Activated naive CD4-positive, alpha-beta T cell treated with anti-CD3 and anti-CD28 coated beads, Interleukin-2, amount 50 U/mL, for 72 hours (primary cell): ENCODE measurements at regions not wholly inside any gene's neighbourhood (a gene's known extent, or its start where the extent isn't known, plus 50 kb on each side); places are given as distances from the start of the nearest gene placed in this dataset.

Experiments
- ATAC-seq, 2 donors: fragments of 150-1000 bp; cut with Tn5 transposase; 2 replicates each; pipeline ENCODE4 v1.10.0; 2021; ENCODE audit warnings: mild to moderate bottlenecking in 2 of 2, moderate library complexity in 2 of 2
- DNase-seq, 2 donors: peaks; one replicate each; pipeline ENCODE4 v3.0.0; 2021 to 2022; ENCODE audit warnings: low spot score in 2 of 2
- H3K27ac Mint-ChIP-seq, 2 donors: one replicate each; pipeline ENCODE4 v1.8.0; 2022; ENCODE audit warnings: mild to moderate bottlenecking in 2 of 2, mixed read lengths in 2 of 2
- H3K36me3 Mint-ChIP-seq, 2 donors: one replicate each; pipeline ENCODE4 v1.8.0; 2022; ENCODE audit warnings: mixed read lengths in 2 of 2
- H3K9me3 Mint-ChIP-seq, 2 donors: one replicate each; pipeline ENCODE4 v1.8.0; 2022; ENCODE audit warnings: mixed read lengths in 2 of 2

DNA sequence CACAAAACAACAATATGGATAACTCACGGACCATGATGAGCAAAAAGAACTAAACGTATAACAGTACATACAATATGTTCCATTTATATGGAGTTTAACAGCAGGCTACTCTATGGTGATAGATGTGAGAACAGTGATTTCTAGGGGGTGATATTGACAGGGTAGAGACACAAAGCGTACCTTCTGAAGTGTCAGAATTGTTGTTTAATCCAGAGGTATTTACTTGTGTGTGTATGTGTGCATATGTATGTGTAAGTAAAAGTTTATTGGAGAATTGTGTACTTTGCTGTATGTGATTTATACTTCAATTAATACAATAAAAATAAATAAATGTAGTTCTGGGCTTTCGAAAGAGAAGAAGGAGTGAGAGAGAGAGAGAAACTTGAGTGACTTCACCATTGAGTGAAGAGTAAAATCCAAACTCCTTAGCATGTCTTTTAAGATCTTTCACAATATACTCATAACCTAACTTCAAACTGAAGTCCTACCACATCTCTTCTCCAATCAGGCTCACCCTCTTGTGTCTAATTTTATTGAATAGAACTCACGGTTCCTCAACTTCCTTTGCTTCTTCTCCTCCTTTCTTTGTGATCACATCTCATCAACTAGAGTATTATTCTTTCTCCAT is 126.0 kb upstream of the KLF7 start:
- Mint-ChIP-seq H3K9me3 (peaks cover 0 to 19% of the 10 kb centered on the region in 2 donors), H3K36me3 (peaks cover 6 to 11% of the 10 kb centered on the region in 2 donors), H3K27ac (peak overlapping the region in 1 of 2 donors; percentile 50)
- DNase-seq = no peak
- ATAC-seq = peak; percentile 64 to 88

DNA sequence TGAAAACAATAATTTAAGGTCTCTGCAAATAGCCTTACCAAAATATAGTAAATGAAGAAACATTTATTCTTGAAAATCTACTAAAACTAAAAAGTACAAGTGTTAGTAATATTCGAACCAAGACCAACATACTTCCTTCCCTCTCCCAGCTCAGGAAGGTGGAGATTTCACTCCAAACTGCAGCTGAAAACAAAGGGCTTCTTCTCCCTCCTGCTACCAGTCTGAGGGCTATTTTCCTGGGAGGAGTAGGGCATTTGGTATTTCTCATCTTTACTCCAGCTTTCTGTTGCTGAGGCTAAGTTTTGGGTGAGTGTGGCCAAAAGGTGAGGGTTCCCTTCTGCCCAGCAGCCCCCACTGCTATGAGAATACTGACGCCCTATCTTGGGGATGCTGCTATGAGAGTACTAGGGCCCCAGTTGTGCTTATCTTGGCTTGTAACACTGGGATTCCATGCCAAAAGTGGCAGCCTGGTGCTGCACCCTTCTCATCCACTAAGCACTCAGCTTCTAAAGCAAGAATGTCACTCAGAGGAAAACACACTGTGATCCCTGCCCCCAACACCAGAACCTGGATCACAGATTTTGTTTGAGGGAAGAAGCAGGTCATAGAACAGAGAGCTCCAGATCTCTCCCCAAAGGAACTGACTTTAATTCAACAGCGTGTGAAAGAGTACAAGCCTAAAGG is 130.7 kb upstream of the KLF7 start:
- no peak for DNase-seq
- peaks cover 5 to 10% of the 10 kb centered on the region in 2 donors for H3K36me3 Mint-ChIP-seq
- peaks cover 0 to 11% of the 10 kb centered on the region in 2 donors for H3K9me3 Mint-ChIP-seq
- no peak overlapping the region for H3K27ac Mint-ChIP-seq
- no peak for ATAC-seq

DNA sequence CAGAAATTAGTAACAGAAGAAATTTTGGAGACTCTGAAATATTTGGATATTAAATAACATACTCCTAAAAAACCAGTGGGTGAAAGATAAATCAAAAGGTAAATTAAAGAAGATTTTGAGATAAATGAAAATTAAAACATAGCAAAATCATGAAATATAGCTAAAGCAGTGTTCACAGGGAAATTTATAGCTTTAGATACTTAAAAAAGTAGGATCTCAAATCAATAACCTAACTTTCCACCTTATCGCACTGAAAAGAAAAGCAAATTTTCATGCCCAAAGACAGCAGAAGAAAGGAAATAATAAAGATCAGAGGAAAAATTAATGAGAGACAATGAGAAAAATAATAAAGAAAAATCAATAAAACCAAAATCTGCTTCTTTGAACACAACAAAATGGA is 135.1 kb upstream of the KLF7 start:
- no peak for ATAC-seq
- Mint-ChIP-seq H3K9me3 (peaks cover 0 to 4% of the 10 kb centered on the region in 2 donors), H3K36me3 (peaks cover 5 to 10% of the 10 kb centered on the region in 2 donors)

DNA sequence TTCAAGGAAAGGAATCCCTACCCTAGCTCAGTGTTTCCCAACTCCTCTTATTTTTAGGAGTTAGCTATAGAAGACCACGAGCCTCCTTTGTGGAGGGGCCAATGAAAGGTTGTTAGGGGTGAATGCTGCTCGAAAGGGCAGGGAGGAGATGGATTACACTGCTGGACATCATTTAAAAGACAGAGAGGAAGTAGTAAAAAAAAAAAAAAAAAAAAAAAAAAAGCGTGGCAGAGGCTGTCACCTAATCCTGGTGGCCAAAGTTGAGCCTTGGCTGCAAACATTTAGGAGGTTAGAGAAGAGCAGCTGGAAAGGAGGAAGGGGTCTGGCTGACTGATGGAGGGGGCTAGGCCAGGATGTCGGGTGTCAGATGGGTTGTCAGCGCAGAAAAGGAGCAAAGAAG is 139.0 kb upstream of the KLF7 start:
- Mint-ChIP-seq H3K9me3 (no peaks in the 10 kb centered on the region), H3K36me3 (peaks cover 5 to 10% of the 10 kb centered on the region in 2 donors), H3K27ac (no peak overlapping the region)
- DNase-seq (no peak), ATAC-seq (no peak)

More for the DNA sequence above, 135.1 kb upstream of the KLF7 start:
- DNase-seq = no peak
- H3K27ac Mint-ChIP-seq = no peak overlapping the region

DNA sequence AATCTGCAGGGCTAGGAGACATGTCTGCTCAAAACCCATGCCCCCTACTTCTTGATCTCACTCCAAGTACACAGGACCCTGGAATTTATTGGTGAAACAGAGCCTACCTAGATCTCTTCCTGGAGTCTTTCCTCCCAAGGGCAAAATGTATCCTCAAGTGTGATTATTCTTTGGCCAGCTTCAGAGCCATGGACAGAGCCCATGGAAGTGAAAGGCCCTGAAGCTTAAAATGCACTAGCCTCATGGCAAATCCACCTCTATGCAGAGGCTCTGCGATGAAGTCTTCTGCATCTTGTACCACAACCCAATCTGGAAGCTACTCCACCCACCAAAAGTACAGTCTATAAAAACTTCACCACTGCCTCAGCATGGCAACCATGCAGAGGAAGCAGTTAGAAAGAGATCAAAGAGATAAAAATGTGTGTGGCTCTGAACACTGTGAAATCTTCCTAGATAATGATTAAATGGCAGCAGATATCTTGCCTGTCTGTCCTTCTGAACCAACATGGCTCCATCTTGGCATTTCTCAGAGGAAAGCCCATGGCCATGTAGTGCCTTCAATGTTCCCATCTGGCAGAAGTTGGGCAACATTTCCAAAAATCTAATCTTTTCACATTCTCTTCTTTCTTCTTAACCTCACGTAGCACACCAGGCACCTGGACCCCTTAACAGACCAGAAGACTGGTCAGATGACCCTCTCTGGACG is 142.9 kb upstream of the KLF7 start:
- DNase-seq = no peak
- ATAC-seq = no peak
- H3K9me3 Mint-ChIP-seq = peaks cover 0 to 9% of the 10 kb centered on the region in 2 donors

DNA sequence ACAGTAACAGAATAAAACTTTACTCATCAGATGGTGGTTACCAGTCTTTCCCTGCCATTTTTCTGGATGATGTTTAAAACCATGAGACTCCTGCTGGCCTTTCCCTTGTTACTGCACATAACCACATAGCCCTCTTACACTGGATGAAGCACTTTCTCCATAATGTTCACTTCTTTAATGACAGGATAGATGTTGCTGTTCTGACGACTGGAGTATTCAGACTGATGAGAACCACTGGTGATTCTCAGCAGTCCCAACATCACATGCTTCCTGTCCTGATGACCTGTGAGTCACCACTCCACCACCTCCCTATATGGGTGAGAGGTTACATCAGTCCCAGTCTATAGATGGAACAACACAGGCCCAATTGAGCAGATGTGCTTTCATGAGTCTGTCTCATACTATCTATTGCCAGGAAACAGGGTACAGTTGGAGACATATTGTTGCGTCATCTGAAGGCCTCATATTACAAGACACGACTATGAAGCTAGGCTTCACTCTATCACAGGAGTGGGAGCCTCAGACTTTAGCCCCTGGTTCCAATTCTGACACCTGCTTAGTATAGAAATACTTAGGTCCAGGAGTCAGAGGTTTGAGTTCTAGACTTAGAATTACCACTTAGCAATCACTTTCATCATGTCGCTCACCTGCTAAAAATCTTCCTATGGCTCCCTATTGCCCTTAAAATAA is 145.7 kb upstream of the KLF7 start:
- Mint-ChIP-seq H3K9me3 (peaks cover 0 to 9% of the 10 kb centered on the region in 2 donors), H3K27ac (peak overlapping the region; percentile 75 to 90), H3K36me3 (peaks cover 0 to 23% of the 10 kb centered on the region in 2 donors)
- peak; percentile 99 for ATAC-seq
- peak; percentile 56 to 60 for DNase-seq

More for the DNA sequence above, 142.9 kb upstream of the KLF7 start:
- no peak overlapping the region for H3K27ac Mint-ChIP-seq
- peaks cover 0 to 21% of the 10 kb centered on the region in 2 donors for H3K36me3 Mint-ChIP-seq

DNA sequence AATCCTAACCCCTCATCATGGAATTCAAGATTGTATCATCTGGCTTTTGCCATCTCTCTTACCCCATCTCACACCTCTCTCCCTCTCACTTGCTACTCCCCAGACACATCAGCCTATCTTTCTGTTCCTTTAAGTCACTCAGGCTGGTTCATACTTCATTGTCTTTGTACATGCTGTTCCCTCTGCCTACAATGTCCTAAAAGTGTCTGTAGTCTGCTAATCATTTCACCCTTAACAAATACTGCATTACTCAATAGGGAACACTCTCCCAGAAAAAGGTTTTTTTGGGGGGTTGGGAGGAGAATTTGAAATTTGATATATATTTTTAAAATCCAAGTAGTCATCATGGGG is 146.2 kb upstream of the KLF7 start:
- Mint-ChIP-seq H3K9me3 (peaks cover 0 to 9% of the 10 kb centered on the region in 2 donors), H3K27ac (peak overlapping the region; percentile 75 to 90)
- peak in 1 of 2 donors; percentile 1 for ATAC-seq

DNA sequence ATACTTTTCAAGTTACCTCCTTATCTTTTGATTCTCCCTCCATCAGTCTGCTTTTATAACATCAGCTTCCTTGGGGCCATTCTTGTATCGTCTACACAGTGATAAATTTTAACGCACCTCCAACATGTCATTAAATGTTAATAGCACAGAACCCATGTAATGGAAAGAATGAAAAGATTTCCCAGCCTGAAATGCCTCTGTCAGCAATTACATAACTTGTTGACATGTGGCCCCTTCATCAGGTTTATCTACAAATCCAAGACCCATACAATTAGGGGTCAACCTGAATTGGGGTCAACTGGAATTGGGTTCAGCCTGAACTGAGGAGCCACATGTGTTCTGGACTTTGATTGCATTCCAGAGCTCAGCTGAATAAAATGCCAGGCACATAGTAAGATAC is 148.2 kb upstream of the KLF7 start:
- H3K27ac Mint-ChIP-seq = no peak overlapping the region
- no peak for ATAC-seq
- peaks cover 4 to 23% of the 10 kb centered on the region in 2 donors for H3K36me3 Mint-ChIP-seq
- H3K9me3 Mint-ChIP-seq = peaks cover 0 to 9% of the 10 kb centered on the region in 2 donors
- no peak for DNase-seq

More for the DNA sequence above, 146.2 kb upstream of the KLF7 start:
- peaks cover 0 to 23% of the 10 kb centered on the region in 2 donors for H3K36me3 Mint-ChIP-seq
- no peak for DNase-seq

DNA sequence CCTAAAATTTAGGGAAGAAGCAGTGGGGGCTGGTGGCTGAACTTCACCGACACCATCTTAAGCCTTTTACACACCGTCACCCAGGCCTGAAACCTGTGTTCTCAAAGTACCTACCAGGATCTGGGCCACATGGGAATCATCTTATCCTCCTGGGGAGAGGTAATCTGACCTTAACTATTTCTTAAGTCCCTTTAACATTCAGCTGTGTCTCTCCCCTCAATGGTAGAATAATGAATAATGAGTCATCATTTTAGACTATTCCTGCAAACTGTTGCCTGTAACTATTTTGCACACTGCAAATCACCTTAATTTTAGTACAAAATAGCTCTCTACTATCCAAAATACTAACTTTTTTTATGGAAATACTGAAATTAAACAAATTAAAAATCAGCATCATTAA is 149.4 kb upstream of the KLF7 start:
- peaks cover 0 to 9% of the 10 kb centered on the region in 2 donors for H3K9me3 Mint-ChIP-seq
- H3K27ac Mint-ChIP-seq = no peak overlapping the region
- DNase-seq (no peak), ATAC-seq (no peak)
- peaks cover 4 to 23% of the 10 kb centered on the region in 2 donors for H3K36me3 Mint-ChIP-seq

DNA sequence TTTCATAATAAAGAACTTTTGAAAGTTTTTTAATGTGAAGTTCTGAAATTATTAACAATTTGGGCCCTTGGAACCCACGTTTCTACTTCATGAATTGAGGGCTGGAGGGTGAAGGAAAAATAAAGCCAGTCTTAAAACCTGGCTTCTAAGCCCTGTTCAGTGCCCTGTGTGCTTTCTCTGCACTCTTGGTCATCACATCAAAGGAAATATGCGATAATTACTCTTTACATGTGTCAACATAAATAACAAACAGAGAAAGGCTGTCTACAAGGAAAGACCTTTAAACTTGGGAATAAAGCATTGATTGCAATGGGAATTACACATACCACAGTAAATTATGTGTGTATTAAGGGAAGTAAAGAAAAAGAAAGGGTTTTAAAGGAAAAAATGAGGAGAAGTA is 150.7 kb upstream of the KLF7 start:
- H3K27ac Mint-ChIP-seq = peak overlapping the region in 1 of 2 donors; percentile 56
- no peak for ATAC-seq
- H3K9me3 Mint-ChIP-seq = peaks cover 0 to 14% of the 10 kb centered on the region in 2 donors
- DNase-seq = no peak
- peaks cover 4 to 23% of the 10 kb centered on the region in 2 donors for H3K36me3 Mint-ChIP-seq

DNA sequence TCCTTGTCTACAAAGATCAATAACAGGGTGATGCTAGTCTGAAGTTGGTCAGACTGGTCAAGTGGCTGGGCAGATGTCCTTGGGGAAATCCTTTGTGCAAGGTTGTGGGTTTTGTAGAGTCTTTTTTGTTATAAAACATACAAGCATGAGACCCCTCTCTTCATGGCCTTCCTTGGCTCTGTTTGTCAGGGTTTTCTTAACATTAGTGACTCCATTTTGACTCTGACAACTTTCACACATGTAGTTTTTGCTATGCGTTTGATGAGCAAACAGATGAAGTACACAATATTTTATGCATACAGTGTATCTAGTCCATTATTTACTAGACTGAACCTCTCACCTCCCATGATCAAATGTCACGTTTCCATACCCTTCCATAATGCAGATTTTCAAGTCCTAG is 151.2 kb upstream of the KLF7 start:
- Mint-ChIP-seq H3K27ac (peak overlapping the region in 1 of 2 donors; percentile 78), H3K9me3 (peaks cover 0 to 12% of the 10 kb centered on the region in 2 donors), H3K36me3 (peaks cover 4 to 20% of the 10 kb centered on the region in 2 donors)
- DNase-seq = no peak
- no peak for ATAC-seq

DNA sequence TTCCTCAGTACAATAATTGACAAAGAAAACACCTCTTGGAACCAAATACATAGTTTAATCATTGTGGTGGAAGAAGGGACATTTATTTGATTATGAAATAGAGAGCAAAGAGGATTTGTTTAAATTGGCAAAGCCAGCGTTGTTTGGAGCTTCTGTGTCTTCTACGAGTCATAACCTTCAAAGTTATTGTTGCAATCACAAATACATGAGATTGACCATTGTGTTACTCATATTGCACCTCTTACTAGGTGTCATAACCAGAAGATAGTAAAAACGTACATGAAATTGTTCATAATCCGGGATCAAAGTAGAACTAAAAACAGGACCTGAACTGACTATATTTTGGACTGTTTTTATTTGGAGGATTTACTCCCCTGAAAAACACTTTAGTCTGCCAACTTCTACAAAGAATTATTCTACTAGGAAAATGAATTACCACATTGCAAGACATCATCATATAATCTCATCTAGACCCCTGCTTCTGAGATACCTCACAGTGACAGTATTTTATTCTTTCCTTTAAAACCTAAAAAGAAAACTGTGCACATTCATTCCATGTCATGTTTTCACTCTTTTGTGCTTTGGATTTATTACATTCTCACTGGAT is 151.7 kb upstream of the KLF7 start:
- no peak for DNase-seq
- peaks cover 4 to 14% of the 10 kb centered on the region in 2 donors for H3K36me3 Mint-ChIP-seq
- H3K27ac Mint-ChIP-seq = peak overlapping the region; percentile 53 to 78
- peaks cover 0 to 9% of the 10 kb centered on the region in 2 donors for H3K9me3 Mint-ChIP-seq
- peak; percentile 69 to 91 for ATAC-seq

DNA sequence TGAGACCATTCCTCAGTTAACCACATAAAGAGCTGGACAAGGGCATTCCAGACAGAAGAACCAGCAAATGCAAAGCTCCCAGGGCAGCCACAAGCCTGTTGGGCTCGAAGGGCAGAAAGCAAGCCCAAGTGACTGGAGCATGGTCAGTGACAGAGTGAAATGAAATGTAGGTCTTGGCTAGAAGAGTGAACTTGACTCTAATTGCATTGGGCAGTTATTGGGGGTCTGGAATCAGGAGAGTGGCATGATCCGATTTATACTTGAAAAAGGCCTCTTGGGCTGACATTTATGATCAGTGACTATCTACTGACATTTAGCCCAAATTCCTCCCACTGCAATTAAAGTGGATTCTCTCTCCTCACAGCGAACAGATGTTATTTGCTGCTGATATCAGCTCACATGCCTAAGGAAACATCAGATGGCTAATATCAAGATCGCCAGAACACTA is 152.5 kb upstream of the KLF7 start:
- no peak for ATAC-seq
- Mint-ChIP-seq H3K27ac (peak overlapping the region; percentile 9 to 53), H3K36me3 (peaks cover 4 to 7% of the 10 kb centered on the region in 2 donors), H3K9me3 (peaks cover 0 to 5% of the 10 kb centered on the region in 2 donors)
- DNase-seq = no peak

DNA sequence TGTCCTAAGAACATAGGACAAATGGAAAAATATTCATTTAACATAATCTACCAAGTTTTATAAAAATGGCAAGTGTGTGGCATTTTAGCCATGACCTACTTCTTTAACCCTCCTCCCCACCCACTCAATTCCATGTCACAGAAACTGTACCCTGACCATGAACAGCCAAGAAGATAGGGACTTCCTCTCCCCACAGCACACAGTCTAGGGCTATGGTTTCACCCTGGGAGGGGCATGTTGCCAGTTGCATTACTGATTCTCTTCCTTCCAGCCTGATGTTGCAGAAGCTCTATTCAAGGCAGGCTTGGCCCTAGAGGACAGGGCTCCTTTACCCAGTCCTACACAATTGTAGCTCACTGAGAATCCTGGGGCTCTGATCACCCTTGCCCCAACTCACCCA is 153.6 kb upstream of the KLF7 start:
- H3K27ac Mint-ChIP-seq = no peak overlapping the region
- no peak for DNase-seq
- peak in 1 of 2 donors; percentile 70 for ATAC-seq
- peaks cover 0 to 5% of the 10 kb centered on the region in 2 donors for H3K9me3 Mint-ChIP-seq
- H3K36me3 Mint-ChIP-seq = peaks cover 0 to 4% of the 10 kb centered on the region in 2 donors

DNA sequence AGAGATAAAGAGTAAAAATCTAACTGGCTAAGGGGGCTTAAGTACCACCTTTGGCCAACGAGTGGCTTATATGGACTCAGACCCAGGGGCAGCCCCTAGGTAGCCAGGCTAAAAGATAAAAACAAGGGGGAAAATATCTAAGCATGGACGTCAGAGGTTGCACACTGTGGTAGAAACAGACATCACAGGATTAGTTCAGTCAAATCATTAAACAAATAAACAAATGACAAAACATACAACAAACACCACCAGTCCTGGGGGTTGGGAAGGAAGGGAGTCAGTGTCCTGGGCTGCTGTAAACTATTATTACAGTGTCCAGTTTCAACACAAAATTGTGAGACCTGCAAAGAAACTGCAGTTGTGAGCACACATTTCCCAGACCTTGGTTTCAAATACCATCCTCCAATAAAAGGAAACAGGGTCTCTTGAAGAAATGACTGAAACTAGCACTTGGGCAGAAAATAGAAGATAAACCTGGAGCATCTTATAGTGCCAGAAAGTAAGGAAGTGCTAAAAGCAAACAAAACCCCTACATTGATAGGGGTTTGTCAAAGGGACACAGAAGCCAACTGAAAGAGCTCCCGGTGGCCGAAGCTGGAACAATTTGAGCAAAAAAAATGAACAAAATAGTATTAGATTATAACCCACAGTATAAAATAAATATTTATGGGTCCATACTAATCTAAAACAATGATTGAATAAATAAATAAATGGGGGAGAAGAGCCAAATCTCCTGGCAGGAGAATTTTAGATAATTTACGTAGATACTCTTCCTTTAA is 154.8 kb upstream of the KLF7 start:
- ATAC-seq = no peak
- peaks cover 0 to 4% of the 10 kb centered on the region in 2 donors for H3K36me3 Mint-ChIP-seq
- no peak overlapping the region for H3K27ac Mint-ChIP-seq
- H3K9me3 Mint-ChIP-seq = peaks cover 0 to 5% of the 10 kb centered on the region in 2 donors
- no peak for DNase-seq
